HCEC 1CT (cell line): ENCODE measurements at regions not wholly inside any gene's neighbourhood (a gene's known extent, or its start where the extent isn't known, plus 50 kb on each side); places are given as distances from the start of the nearest gene placed in this dataset.

Source experiments
- DNase-seq: peaks from one replicate; pipeline ENCODE4 v3.0.0-alpha.2; 2017

DNA sequence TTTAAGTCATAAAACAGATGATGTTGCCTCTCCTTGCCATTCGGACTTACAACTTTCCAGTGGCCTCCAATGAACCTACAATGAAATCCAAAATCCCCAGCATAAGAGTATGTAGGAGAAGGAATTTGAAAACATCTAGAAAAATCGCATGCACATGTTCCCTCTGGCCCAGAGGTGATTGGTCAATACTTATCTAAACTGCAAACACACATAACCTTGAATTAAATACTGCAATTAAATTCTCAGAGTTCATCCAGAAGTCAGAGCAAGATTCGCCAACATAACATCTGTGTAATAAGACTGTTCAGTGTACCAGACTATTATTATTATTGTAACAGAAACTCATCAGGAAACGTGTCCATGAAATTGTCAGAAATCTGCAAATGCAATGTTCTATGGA, 82.2 kb upstream of the USP29 start:
- no peak for DNase-seq

GRCh38 chr19:57047743-57048142, 72.0 kb upstream of the USP29 start:
- DNase-seq: no peak

- DNase-seq: no peak
Observed at GRCh38 chr19:57050863-57051262, 68.9 kb upstream of the USP29 start.

DNA sequence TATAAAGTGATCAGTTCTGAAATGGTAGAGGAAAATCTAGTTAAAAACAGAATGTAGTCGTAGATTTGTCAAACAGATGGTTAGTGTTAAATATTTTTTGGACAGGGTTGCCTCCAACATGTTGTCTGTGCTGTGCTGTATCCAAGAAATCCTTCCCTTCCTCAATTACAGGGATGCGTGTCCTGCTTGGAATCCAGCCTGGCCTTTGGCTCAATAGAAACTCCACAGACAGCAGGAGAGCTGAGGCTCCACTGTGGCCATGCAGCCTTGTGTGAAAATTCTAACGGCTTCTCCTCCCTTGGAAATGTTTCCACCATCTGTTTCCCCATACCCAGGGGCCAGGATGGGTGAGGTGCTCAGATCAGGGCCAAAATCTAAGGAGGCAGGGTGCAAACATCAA, 67.7 kb upstream of the USP29 start:
- DNase-seq: no peak

- DNase-seq: no peak
Observed at GRCh38 chr19:57053401-57053800, 66.4 kb upstream of the USP29 start.

DNA sequence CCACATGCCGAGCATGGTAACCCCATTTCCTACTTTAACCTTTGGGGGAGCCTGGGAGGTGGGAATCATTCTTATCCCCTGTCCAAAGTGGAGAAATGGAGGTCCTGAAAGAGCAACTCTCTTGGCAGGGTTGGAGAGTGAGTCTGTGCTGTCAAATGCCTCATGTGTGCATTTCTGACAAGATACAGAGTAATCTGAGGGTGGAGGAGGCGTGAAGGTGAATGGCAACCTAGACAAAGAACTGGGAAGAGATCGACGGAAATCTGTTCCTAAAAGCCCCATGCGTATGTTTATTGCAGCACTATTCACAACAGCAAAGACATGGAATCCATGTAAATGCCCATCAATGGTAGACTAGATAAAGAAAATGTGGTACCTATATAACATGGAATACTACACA, 63.8 kb upstream of the USP29 start:
- DNase-seq: no peak

DNA sequence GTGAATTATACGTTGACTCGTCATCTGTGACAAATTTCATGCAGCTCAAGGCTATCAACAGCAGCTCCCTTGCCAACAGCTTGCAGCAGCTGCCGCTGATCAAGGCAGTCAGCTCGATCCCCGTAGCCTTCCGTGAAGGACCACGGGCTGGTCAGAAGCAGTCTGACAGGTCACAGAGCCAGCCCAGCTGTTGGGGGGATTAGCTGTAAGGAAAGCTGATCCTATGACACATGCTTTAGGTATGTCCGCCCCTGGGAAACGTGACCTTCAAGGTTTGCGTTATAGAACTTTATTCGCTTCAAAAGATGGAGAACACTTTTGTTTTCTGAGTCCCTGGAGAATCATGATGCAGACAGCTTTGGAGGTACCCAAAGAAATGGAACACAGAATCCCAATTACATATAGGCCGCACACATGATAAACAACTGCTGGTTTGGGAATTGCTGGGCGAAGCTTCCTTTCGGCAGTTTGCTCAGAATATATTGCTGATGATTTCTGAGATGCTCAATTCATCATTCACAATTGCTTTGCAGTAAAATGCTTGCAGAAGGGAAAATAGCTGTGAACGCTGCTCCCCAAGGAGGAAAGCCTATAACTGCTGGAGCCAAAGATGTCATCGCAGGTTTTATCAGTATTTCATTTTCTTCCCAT, 62.6 kb upstream of the USP29 start:
- peak; percentile 86 for DNase-seq

- no peak for DNase-seq
Observed at GRCh38 chr19:57058871-57059270, 60.9 kb upstream of the USP29 start.

GRCh38 chr19:57063070-57063469, 56.7 kb upstream of the USP29 start:
- no peak for DNase-seq

DNA sequence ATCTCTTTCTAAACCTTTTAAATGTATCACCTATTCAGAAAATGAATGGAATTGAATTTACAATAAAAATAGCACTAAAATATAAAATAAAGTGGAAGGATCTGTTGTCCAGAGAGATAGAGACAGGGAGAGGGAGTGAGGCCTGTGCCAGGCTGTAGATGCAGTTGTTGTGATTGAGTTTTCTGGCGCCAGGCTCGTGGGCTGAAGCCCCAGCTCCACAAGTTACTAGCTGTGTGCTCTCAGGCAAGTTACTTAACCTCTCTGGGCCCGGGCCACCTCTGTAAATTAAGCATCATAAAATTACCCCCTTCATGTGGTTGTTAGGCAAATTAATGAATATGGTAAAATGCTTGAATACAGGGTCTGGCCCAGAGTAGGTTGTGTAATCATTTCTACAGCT, 52.3 kb upstream of the USP29 start:
- DNase-seq: no peak

DNA sequence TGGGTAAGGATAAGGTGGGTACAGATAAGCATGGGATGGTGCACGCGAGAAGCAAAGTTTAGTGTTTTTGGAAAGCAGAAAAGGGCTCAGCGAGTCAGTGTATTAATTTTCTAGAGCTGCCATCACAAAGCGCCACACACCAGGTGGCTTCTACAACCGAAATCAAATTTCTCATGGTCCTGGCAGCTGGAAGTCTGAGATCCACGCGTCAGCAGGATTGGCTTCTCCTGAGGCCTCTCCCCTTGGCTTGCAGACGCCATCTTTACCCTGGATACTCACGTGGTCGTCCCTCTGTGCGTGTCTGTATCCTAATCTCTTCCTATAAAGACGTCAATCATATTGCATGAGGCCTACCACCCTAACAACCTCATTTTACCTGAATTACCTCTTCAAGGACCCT, 51.5 kb upstream of the USP29 start:
- no peak for DNase-seq

DNA sequence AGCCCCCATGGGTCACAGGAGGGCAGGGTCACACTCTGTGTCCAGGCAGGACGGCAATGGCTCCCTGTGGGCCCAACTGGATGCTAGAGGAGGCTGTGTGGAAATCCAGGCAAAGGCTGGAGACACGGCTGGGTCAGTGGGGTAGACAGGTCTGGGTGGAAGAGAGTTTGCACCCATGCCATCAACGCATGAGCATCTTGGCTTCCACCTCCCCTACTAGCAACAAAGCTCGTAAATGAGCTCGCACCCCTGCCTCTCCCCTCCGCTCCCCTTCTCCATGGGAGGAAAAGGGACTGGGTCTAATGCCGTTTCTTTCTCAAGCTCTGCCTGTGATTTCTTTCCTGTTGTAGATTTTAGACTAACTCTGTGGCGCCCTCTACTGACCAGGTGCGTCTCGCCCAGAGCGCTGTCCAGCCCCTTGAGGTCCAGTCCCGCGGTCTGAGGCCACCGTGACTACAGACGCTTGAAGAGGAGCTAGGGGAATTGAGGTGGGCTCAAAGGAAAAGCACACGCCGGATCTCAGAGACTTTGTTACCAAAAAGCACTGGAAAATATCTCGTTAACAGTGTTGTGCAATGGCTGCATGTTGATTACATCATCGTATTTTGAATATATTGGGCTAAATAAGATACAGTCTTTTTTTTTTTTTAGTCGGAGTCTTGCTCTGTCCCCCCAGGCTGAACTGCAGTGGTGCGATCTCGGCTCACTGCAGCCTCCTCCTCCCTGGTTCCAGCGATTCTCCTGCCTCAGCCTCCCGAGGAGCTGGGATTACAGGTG, 50.7 kb upstream of the USP29 start:
- DNase-seq: no peak
